Stimulated activated CD4-positive, alpha-beta T cell treated with anti-CD3 and anti-CD28 coated beads, Interleukin-15, amount 100 ng/mL, for 24 hours (primary cell): ENCODE measurements at regions not wholly inside any gene's neighbourhood (a gene's known extent, or its start where the extent isn't known, plus 50 kb on each side); places are given as distances from the start of the nearest gene placed in this dataset.
A peak's percentile ranks its signal among the peaks of the same experiment; 100 is the strongest.
"Not testable (repeated sequence)": the region's sequence is repeated elsewhere in the genome, so short reads cannot be mapped to it uniquely, and the experiment has no call there.

Experiments used
- DNase-seq: peaks from one replicate; pipeline ENCODE4 v3.0.0-alpha.2; 2020

DNA sequence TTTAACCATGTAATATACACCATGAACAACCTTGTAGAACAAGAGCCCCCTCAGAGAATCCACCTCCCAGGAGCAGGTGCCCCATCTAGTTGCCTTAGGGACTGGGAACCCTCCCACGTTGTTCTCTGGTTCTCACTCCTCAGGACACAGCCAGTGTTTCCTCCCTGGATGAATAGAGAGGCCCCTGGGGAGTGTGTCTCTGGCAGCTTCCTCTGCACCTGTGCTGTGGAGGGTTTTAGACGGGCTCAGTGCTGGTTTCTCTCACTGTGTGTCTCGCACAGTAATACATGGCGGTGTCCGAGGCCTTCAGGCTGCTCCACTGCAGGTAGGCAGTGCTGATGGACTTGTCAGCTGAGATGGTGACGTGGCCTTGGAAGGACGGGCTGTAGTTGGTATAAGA is 581.3 kb downstream of the TMEM121 start:
- DNase-seq: no peak

DNA sequence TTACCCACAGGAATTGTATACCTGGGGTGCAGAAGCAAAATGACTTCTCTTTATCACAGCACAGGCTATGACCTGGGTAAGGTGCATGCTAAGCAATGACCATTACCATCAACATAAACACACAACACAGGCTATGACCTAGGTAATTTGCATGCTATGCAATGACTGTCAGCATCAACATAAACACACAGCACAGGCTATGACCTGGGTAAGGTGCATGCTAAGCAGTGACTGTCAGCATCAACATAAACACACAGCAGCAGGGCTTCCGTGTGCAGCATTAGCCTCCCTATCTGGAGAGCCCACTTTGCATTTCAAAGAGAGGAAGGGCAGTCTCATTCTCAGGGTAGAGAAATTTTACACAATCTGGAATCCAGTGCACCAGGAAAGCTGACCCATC is 583.0 kb downstream of the TMEM121 start:
- no peak for DNase-seq

DNA sequence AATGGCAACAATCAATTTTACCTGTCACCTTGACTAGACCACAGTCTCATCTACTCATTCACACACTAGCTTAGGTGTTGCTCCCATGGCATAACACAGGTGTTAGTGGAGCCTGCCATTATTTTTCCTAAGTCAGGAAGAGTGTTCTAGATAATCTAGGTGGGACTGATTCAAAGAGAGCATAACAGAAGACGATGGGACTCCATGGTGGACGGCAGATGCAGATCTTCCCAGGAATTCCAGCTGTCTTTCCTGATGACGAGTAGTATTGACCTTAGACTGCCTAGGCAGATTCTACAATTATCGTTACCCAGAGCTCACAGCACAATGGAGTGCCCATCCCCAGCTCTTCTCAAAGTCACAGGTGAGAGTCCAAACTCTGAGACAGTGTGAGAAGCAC is 589.0 kb downstream of the TMEM121 start:
- no peak for DNase-seq

DNA sequence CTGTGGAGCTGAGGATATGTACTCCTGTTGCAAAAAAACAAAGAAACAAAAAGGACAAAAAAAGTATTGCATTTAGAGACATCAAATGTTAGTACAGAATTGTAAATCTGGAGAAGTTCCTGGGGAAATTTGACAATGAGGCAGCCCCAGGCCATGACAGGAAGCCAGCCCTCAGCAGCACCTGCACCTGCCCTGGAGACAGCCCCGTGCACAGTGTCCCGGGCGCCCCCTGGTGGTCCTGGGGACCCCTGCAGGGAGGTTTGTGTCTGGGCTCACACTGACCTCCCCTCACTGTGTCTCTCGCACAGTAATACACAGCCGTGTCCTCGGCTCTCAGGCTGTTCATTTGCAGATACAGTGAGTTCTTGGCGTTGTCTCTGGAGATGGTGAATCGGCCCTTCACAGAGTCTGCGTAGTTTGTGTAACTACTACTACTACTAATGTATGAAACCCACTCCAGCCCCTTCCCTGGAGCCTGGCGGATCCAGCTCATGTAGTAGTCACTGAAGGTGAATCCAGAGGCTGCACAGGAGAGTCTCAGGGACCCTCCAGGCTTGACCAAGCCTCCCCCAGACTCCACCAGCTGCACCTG is 590.1 kb downstream of the TMEM121 start:
- DNase-seq: not testable (repeated sequence)

DNA sequence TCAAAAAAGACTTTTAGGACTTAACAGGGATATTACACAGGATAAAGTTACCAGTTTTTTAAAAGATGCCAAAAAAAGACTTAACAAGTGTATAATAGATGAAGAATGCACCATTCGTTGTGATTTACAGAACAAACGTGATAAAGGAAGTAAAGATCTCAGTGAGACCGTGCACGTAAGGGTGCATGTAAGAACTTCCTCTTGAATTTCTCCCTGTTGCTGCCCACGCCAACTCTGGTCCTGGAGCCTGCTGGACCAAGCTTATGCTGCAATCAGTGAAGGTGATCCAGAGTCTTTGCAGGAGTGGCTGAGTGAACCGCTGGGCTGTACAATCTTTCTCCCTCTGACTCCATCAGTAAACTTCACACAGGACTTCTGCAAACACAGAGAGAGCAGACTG is 593.7 kb downstream of the TMEM121 start:
- DNase-seq: no peak

DNA sequence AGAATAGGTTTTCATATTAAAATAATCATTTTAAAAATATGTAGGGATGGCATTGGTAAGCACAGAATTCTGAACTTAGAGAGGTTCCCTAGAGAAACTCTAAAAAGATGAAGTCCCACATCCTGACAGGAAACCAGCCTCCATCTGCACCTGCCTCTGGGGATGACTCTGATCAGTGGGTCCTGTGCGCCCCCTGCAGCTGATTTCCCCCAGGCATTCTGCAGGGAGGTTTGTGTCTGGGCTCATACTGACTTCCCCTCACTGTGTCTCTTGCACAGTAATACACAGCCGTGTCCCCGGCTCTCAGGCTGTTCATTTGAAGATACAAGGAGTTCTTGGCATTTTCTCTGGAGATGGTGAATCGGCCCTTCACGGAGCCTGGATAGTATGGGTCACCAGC is 602.9 kb downstream of the TMEM121 start:
- DNase-seq: peak; percentile 52

DNA sequence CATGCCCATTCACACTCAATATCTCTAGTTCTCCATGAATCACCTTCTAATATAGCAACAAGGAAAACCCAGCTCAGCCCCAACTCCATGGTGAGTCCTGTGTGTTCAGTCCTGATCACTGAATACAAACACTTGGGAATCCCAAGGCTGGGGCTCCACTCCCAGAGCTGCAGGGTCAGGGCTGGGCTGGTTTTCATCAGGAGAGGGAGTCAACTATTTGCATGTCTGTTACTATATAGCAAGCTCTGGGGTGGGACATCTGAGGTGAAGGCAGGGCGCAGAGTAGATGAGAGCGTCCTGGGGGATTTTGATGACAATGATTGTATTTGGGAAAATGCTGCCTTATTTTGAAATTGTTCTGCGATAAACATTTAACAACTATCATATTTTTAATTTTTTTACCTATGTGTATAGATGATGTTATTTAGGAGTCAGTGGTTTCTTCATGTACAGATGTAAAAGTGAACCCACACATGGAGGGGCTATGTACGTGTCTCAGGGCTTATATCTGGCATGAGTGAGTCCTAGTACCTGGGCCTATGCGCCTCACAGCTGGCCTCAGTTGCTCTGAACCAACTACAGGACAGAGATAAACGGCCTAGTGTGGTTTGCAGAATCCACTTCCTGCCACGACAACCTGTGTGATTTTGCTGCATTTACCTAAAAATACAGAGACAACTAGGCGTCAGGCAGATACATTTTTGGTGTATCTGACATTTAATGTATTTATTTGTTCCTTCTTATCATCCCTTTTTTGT is 603.7 kb downstream of the TMEM121 start:
- DNase-seq: not testable (repeated sequence)

DNA sequence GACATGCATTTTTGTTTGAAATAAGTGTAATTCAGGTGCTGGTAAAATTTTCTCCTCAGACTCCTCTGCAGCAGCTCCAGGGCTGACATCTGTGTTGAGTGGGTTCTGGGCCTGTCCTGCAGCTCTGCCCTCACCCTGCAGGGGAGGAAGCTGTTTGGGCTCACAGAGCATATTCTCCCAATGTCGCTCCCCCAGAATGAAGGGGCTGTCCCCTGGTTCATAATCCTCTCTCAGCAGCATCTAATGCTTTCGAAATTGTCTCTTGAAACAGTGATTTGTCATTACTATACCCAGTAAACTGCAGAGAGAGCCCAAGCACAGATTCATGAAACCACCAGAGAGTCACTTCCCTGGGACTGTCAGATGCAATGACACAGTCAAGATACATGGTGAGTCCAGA is 606.7 kb downstream of the TMEM121 start:
- peak; percentile 50 for DNase-seq

DNA sequence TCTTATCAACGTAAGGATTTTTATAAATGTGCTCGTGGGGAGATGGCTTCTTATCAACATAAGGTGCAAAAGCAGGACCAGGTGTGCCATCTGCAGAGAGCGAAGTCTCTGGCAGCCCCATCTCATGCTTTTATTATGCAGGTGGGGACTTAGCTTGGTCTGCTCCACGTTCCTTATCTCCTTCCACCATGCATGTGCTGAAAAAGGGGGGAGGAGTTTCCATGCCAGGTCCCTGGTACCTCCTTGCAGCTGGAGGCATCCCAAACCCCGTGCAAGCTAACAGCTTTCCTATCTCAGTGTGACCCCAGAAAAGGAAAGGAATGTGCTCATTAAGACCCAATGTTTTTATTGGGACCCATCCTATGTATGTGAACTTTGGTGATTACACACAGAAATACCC is 608.5 kb downstream of the TMEM121 start:
- DNase-seq: no peak

DNA sequence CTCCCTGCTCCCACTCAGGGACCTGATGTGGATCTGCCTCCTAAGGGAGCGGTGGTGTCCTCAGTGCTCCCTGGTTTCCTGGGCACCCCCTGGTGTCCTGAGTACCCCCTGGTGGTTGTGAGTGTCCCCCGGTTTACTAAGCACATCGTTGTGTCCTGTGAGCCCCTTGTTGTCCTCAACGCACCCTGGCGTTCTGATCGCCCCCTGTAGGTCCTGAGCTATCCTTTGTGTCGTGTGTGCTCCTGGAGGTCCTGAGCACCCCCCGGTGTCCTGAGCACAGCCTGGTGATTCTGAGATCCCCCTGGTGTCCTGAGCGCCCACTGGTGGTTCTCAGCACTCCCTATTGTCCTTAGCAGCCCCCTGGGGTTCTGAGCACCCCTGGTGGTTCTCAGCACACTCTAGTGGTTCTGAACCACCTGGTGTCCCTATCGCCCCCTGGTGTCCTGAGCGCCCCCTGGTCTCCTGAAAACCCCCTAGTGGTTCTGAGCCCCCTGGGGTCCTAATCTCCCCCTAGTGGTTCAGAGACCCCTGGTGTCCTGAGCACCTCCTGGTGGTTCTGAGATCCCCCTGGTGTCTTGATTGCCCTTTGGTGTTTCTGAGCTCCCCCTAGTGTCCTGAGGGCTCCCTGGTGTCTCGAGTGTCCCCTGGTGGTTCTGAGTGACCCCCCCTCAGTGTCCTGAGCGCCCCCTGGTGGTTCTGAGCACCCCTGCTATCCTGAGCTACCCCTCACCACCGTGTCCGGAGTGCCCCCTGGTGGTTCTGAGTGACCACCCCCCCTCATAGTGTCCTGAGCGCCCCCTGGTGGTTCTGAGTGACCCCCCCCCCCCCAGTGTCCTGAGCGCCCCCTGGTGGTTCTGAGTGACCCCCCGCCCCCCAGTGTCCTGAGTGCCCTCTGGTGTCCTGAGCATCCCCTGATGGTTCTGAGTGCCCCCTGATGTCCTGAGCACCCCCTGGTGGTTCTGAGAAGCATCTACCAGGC is 615.1 kb downstream of the TMEM121 start:
- peak; percentile 73 for DNase-seq

DNA sequence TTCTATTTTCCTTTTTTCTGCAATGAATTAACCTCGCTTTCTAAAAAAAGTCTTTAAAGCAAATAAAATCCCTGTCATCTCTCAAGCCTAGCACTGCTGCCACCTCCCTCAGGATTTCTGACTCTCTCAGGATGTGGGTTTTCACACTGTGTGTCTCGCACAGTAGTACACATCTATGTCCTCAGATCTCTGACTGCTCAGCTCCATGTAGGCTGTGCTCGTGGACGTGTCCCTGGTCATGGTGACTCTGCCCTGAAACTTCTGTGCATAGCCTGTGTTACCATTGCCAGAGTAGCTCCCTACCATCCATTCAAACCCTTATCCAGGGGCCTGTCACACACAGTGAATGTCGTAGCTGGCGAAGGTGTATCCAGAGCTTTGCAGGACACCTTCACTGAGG is 619.3 kb downstream of the TMEM121 start:
- DNase-seq: not testable (repeated sequence)

DNA sequence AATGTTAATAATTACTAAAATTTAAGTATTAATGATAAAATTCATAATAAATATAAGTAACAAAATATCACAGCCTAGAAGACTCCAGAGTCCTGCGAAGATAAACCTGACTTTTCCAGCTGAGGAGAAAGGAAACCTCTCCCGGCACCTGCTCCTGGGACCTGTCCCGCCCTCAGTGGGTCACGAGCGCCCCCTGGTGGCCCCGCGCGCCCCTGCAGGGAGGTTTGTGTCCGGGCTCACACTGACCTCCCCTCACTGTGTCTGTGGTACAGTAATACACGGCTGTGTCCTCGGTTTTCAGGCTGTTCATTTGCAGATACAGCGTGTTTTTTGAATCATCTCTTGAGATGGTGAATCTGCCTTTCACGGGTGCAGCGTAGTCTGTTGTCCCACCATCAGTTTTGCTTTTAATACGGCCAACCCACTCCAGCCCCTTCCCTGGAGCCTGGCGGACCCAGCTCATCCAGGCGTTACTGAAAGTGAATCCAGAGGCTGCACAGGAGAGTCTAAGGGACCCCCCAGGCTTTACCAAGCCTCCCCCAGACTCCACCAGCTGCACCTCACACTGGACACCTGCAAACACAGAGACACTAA is 627.1 kb downstream of the TMEM121 start:
- peak; percentile 88 for DNase-seq

DNA sequence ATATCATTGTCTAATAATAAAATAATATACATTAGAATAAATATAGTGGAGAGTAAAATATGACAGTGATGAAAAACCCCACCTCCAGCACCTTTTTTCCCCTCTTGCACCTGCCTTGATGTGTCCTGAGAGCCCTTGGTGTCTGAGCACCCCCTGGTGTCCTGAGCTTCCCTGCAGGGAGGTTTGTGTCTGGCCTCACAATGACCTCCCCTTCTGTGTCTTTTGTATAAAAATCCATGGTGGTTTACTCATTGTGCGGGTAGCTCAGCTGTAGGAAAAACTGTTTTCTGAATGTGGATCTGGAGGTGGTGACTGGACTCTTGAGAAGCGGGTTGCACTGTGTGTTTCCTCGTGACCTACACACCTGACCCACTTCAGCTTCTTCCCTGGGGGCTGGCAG is 636.9 kb downstream of the TMEM121 start:
- no peak for DNase-seq

DNA sequence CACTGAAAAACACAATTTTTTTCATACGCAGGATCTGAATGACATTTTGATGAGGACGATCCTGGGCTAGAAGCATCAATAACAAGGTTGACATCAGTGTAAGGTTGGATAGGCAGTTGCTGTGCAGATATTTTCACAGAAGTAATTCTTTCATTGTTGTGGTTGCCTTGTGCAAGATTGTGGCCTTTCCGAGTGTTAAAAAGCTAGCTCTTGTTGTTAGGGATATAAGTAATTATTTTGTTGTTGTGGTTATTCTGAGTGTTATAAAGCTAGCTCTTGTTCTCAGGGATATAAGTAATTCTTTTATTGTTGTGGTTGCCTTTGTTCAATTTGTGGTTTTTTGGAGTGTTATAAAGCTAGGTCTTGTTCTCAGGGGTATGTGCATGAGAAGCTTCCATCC is 637.4 kb downstream of the TMEM121 start:
- DNase-seq: not testable (repeated sequence)

DNA sequence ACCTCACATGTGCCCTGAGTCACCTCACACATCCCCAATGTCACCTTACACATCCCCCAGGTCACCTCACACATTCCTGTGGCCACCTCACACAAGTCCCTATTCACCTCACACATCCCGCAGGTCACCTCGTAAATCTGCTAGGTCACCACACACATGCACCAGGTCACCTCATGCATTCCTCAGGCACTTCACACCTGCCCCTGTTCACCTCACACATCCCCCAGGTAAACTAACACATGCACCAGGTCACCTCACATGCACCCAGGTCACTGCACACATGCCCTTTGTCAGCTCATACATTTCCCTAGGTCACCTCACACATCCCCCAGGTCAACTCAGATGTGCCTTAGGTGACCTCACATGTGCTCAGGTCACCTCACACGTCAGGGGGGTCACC is 639.8 kb downstream of the TMEM121 start:
- no peak for DNase-seq

DNA sequence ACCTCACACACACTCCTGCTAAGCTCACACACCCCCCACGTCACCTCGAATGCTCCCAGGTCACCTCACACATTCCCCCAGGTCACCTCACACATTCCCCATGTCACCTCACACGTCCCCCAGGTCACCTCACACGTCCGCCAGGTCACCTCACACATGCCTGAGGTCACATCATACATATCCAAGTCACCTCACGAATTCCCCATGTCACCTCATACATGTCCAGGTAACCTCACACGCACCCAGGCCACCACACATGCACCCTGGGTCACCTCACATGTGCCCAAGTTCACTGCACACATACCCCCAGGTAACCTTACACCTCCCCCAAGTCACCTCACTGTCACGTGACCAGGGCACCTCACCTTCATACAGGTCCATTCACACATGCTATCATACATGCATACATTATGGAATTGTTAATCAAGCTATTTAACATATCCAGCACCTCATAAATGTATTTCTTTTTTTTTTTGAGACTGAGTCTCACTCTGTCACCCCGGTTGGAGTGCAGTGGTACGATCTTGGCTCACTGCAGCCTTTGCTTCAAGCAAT is 640.3 kb downstream of the TMEM121 start:
- DNase-seq: no peak

DNA sequence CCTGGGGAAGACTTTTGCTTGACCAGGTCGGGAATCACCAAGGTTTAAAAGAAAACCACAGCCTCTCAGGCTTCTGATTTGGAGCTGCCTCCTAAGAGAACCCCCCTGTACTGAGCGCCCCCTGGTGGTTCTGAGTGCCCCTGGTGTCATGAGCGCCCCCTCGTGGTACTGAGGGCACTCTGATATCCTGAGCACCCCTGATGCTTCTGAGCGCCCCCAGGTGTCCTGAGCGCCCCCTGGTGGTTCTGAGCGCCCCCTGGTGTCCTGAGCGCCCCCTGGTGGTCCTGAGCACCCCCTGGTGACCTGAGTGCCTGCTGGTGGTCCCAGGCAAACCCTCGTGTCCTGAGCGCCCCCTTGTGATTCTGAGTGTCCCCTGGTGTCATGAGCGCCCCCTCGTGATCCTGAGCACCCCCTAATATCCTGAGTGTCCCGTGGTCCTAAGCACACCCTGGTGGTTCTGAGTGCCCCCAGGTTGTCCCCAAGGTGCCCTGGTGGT is 643.8 kb downstream of the TMEM121 start:
- peak; percentile 77 for DNase-seq

DNA sequence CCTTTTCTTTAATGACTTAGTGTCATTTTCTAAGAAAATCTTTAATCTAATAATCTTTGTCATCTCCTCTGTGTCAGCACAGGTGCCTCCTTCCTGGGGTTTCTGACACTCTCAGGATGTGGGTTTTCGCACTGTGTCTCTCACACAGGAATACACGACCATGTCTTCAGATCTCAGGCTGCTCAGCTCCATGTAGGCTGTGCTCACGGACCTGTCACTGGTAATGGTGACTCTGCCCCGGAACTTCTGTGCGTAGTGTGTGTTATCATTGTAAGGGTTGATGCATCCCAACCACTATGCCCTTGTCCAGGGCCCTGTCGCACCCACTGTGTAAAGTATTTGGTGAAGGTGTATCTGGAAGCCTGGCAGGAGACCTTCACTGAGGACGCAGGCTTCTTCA is 647.8 kb downstream of the TMEM121 start:
- peak; percentile 65 for DNase-seq

DNA sequence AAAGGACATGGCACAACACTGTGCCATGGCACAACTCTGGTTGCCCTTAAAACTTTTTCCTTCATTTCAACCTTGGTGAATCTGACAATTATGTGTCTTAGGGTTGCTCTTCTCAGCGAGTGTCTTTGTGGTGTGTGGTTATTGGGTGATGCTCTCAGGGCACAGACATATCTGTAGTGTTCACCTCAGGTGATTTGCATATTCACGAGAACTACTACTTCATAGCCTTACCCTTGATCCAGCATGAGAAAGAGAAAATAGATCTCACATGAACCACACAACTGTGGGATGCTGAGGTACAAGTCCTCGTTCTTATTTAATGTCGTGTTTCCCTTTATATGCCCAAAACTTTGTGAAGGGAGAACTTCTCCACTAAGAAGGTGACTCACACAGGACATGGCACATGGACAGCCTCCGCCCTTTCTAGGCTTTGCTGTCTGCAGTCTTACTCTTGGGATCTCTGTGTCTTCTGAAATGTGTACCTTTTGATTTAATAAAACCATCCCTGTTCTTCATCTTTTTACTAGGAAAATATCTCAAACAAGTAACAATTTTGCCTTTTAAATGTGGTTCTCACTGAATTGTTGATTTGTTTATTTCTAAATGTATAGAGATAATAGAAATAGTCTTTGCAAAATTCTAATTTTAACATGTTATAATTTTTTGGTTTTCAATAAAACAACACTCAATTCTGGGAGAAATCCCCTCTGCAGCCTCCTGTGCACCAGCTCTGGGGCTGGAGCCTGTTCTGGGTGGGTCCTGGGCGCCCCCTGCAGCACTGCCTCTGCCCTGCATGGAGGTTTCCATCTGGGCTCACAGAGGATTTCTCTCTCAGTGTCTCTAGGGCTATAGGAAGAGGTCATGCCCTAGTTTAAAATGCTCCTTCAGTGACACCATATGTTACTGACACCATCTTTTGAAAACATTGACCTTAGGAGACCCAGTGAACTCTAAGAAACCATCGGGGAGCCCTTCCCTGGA is 651.2 kb downstream of the TMEM121 start:
- DNase-seq: peak; percentile 59

DNA sequence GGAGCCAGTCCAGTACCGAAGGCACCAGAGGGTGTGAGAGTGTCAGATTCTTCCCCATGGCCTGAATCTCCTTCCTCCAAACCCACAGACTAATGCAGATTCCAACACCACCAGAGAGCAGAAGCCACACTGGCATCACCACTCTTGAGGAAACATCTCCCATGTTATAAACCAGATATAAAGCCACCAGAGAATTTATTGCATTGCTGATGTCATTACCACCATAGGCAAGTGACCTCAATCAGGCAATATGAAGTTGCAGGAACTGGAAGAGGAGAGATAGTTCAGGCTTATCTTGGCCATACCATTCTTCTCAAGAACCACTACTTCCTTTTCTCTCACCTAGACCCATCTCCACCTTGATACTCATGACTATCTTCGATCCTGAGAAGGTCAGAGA is 653.4 kb downstream of the TMEM121 start:
- no peak for DNase-seq

DNA sequence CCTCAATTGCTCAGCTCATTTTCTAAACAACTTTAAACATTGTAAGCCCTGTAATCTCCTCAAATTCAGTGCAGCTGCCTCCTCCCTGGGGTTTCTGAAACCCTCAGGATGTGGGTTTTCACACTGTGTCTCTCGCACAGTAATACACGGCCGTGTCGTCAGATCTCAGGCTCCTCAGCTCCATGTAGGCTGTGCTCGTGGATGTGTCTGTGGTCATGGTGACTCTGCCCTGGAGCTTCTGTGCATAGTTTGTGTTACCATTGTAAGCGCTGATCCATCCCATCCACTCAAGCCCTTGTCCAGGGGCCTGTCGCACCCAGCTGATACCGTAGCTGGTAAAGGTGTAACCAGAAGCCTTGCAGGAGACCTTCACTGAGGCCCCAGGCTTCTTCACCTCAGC is 658.4 kb downstream of the TMEM121 start:
- peak; percentile 75 for DNase-seq
